ENCODE measurements at regions not wholly inside any gene's neighbourhood (a gene's known extent, or its start where the extent isn't known, plus 50 kb on each side); places are given as distances from the start of the nearest gene placed in this dataset.

- no peak for DNase-seq
Observed at GRCh38 chr5:68730220-68730978, 363.4 kb upstream of the SLC30A5 start.

GRCh38 chr5:68730979-68731654 is 362.7 kb upstream of the SLC30A5 start:
- no peak for DNase-seq

DNA sequence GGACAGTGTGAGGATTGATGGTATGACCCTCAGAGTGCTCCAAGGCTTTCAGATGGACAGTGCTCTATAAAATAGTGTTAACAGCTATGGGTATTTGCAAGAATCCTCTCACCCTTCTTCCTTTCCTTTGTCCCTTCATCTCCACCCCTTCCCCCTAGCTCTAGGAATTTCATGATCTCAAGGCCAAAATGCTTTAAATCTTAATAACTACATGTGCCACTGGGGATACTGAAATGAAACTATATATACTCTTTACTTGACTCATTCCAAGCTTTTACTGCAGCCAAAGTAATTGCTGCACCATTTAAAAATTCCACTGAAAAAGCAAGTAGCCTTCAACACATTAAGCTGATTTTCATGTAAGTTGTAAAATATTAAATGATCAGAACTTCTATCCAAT is 361.6 kb upstream of the SLC30A5 start:
- DNase-seq, result no peak

DNA sequence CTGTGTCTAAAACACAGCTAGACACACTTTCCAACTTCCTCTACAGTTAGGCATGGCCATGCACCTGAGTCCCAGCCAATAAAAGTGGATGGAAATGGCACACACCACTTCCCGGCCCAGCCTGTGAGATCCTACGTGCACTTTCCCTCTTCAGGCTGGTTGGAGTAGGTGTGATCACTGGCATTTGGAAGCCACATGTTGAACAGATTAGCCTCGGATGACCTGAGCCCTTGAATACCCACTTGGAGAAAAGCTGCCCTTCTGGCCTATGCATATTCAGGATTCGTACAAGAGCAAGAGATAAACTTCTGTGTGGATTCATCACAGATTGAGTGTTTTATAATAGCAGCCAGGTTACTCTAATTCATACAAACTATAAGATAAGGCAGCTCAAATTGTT is 359.0 kb upstream of the SLC30A5 start:
- no peak for DNase-seq

DNA sequence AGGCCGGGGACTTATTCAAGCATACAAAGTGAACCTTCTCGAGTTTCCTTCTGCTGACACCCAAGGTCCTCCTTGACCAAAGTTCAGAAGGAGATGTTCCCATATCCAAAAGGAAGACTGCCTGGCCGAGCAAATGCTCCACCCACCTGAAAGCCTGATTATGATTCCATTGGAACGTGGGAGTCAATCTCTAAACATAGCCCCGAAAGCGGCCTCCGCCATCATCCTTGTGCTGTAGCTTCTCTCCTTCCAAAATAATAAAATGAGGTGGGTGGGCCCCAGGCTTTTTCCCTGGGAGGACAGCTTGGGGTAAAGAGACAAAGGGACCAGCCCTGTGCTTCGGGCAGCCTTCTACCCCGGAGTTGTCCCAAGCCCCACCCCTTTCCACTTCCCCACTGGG is 355.6 kb upstream of the SLC30A5 start:
- no peak for DNase-seq

DNA sequence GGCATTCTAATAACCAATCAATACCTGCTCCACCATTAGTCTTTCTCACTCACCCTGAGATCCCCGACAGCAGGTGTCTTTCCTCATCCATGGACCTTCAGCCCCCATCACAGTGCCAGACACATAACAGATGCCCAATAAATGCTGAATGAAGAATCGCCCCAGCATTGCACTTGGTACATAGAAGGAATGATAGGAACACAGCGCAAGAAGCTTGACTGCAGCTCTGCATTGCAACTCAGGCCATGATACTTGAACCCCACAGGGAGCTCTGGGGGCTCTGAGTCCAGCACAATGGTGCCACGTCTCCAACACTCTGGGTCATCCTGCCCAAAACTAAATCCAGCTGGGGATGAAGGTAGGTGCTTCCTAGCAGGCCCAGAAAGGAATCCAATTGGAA is 355.0 kb upstream of the SLC30A5 start:
- DNase-seq, result no peak

DNA sequence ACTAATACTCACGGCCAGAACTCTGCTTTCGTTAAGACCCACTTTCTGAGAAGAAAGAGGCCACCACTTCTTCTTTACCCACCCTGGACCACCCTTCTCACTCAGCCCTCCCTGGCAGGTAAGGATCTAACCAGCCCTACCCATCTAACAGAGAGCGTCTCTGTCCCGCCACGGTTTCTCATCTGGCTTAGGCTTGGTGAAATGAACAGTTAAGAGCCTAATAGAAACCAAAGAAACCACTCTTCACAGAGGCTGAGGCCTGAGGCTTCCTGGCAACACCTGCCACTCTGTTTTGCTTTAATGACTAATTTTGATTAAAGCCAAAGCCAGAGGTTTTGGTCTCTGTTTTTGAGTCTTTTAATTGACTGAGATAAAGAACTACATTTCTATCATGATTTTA is 354.1 kb upstream of the SLC30A5 start:
- DNase-seq, result no peak

DNA sequence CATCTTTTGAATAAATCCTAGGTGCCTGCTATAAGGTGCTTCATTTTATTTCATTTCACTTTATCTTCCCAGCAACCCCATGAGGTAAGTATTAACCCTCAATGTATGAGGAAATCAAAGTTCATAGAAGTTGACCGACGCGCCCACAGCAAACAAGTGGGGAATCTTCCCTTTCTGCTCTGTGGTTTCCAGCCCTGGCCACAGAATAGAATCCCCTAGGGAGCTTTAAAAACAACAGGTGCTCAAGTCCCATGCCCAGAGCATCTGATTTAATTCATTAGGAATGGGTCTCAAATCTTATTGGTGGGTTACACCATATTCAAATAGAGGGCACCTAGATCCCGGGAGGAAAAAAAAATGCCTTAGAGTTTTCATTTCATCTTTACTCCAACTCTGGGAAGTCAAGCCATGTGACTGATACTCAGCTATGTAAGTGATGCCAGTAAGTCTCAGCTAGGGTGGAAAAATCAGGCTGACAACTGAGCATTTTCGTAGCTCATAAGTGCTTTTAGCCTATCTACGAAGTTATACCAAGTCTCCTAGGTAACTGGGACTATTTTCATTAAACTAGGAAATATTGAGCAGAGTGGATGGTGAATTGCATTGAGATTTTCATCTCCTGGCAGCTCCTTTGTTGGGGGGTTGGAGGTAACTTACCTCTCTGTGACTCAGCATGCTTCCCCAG is 353.4 kb upstream of the SLC30A5 start:
- no peak for DNase-seq

DNA sequence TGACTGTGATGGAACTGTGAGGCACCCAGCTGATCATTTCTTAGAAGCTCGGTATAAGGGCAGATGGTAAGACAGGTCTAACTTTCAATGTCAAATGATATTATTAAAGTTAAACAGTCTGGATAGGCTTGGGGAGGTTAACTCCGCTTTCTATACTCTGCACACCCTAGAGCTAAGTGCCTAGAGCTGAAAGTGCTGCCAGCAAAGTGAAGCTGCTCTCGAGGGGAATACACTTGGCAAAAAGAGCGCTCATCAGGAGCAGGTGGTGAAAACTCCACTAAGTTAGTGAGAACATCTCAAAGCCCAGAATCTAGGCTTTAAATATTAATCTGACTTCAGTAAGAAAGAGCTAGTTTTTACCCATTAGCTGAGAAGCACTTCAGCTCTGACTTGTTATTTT is 349.6 kb upstream of the SLC30A5 start:
- DNase-seq, result no peak

- DNase-seq, result no peak
Observed at GRCh38 chr5:68745448-68745847, 348.4 kb upstream of the SLC30A5 start.

GRCh38 chr5:68746220-68746619 is 347.6 kb upstream of the SLC30A5 start:
- no peak for DNase-seq

DNA sequence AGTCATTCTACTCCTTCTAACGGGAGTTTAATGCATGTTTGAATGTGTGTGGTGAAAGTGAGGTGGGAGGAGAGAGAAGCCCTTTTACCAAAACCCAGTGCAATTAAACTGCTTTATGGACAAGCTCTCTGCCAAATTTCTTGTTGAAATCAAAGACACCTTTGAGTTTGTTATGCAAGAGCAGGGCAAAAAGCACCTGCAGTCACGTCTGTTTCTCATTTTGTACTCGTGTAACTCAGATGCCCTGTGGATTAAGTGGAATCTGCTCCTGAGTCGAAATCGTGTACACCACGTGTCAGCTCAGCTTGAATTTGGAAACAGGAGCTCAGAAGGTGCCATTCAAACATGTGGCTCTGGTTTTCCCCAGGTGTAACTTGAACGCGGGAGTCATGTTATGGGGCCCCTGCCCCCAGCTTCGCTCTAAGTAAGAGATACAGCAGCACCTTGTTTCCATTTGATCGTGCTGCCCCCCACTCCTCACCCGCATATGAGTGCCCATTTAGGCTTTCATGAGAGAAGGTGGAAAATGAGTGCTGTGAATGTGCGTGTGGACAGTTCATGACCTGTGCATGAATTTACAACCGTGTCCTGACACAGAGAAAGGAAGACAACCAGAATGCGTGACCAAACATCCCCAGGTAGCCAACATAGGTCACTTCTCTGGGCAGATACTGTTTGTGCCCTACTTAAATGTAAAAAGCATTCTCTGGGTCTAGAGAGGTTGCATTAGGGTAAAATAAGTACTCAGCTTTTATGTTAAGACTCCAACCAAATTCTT is 347.0 kb upstream of the SLC30A5 start:
- no peak for DNase-seq

DNA sequence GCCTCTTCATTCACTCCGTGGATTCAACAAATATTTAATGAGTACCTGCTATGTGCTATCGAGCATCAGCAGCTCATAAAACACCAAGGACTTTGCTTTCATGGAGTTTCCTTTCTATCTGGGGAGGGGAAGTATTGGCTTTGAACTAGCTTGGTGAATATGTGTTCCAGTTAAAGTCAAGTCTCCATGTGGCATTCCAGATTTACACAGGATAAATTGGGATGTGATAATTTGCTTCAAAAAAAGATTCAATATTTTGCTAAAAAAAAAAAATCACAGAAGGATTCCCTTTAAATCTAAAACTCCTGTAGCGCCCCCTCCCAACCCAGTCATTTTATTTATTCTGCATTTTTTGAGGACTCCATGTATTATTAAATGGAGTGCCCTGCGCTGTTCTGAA is 346.3 kb upstream of the SLC30A5 start:
- no peak for DNase-seq

DNA sequence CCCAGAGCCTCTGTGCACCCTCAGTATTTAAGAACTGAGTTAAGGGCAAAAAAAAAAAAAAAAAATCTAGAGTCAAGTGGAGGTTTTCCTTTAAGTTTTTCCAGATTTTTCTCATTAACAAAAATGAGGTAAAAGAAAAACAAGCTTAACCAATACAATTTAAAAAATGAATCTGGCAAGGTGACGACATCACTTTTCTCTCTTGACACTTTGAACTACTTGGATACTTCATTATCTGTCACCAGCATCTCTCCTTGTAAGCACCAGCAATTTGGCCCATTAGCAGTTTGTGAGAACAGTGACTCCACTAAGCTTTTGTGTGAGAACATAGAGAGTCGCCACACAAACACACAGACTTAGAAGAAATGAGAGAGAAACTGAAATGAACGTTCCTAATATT is 345.7 kb upstream of the SLC30A5 start:
- no peak for DNase-seq

DNA sequence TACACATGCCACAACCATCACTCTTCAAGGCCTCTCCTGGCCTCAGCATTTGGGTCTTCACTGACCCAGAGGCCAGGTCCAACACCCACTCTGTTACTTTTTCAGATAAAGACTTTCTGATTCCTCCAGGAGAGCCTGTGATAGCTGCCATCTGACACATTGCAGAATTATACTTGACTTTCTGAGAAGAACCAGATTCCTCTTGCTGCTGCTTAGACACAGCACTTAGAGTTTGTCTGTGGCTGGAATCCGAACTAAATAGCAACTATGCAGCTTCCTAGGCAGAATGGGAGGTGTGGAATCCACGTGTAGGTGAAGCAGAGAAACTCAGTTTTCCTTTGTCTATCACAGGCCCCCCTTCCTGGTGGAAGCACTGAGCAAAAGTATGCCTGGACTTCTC is 344.7 kb upstream of the SLC30A5 start:
- DNase-seq, result no peak

DNA sequence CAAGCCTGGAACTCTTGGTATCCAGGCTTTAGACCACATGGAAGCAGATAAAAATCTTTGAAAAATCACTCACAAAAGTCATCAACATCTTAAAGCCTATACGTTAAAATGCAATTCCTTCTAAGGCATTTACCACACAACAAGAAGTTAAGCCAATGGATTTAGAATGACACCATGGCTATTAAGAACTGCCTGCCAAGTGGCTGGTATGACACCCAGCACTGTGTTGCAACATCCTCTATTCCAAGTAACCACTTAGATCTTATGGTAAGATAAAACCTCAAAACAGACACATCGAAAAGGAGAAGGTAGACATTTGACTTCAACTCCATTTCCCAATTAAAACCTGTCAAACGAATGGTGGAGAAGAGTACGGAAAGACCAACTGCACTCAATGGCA is 344.2 kb upstream of the SLC30A5 start:
- DNase-seq, result no peak

- DNase-seq, result no peak
Observed at GRCh38 chr5:68751661-68752060, 342.2 kb upstream of the SLC30A5 start.

- DNase-seq, result no peak
Observed at GRCh38 chr5:68754536-68754935, 339.3 kb upstream of the SLC30A5 start.

GRCh38 chr5:68755293-68755692 is 338.5 kb upstream of the SLC30A5 start:
- DNase-seq, result no peak

GRCh38 chr5:68757006-68757405 is 336.8 kb upstream of the SLC30A5 start:
- DNase-seq, result no peak

DNA sequence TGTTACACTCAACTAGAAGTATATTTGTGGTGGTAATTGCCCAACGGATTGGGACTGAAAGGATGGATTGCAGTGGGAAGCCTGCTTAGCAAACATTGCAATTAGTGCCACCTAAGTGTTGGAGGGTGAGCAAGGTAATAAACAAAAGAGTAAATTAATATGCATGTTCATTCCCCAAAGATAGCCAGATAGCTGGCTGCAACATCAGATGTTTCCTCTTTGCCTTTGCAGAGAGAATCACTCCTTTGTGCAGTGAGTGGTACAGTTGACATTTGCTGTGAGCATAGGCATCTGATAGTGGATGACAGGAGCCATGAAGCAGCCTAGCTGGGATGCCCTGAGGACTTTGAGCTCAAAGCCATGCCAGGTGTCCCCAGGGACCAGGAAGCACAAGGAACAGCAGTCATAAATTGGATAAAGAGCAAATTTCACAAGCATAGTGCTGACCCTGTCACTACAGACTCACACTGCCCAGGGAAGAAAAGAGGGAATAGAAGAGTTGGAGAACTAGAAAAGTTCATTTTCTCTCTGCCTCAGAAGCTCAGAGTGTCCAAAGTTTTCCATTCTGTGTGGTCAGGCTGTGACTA is 336.1 kb upstream of the SLC30A5 start:
- DNase-seq, result no peak

DNA sequence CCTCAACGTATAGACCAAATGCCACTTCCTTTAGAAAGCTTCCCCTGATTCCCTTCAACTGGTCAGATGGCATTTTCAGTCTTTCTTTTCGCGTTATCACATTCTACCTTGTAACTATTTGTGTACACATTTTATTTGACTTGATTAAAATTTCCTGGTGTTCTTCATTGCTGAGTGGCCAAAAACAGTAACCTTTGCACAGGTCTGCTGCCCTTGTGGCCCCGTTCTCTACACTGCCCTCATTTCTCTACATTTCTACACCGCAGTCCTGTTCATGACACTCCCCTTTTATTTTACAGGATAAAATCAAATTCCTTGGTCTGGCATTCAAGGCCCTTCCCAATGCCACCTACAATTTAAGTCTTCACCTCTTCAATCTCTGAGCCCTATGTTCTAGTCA is 334.2 kb upstream of the SLC30A5 start:
- no peak for DNase-seq

DNA sequence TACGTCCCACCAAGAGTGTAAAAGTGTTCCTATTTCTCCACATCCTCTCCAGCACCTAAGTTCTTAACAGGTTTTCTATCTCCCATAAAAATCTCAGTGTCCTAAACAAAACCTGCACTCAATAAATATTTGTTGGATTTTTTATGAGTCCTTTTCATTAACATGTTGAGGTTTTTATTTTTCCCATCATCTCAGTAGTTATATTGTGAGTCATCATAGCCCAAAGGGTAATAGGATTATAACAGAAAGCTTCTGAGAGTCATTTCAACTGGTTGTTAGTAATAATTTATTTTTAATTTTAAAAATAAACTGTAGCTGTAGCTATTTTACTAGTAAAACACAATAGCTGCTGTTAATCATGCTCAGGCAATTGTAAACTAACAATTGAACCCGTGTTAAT is 331.6 kb upstream of the SLC30A5 start:
- DNase-seq, result no peak
